Parathyroid adenoma (tissue), 2 donors: ENCODE measurements at regions not wholly inside any gene's neighbourhood (a gene's known extent, or its start where the extent isn't known, plus 50 kb on each side); places are given as distances from the start of the nearest gene placed in this dataset.

ENCODE experiments used
- H2AFZ ChIP-seq: fragments of 300-600 bp; sonication (generic); one replicate; pipeline ENCODE4 v1.7.0; 2017; ENCODE audit warnings: antibody characterized with exemption, mild to moderate bottlenecking
- H3K27ac ChIP-seq: fragments of 300-600 bp; sonication (generic); one replicate; pipeline ENCODE4 v1.7.0; 2017
- H3K27me3 ChIP-seq: fragments of 300-600 bp; sonication (generic); one replicate; pipeline ENCODE4 v1.7.0; 2017; ENCODE audit warnings: low read length; ENCODE audit not compliant: control insufficient read depth, insufficient read depth
- H3K36me3 ChIP-seq: fragments of 300-600 bp; sonication (generic); one replicate; pipeline ENCODE4 v1.7.0; 2017; ENCODE audit warnings: low read length; ENCODE audit not compliant: control insufficient read depth, insufficient read depth
- H3K4me1 ChIP-seq: fragments of 300-600 bp; sonication (generic); one replicate; pipeline ENCODE4 v1.7.0; 2017; ENCODE audit warnings: control low read depth
- H3K4me2 ChIP-seq: fragments of 300-600 bp; sonication (generic); one replicate; pipeline ENCODE4 v1.7.0; 2017; ENCODE audit warnings: low read length
- H3K4me3 ChIP-seq: fragments of 300-600 bp; sonication (generic); one replicate; pipeline ENCODE4 v1.7.0; 2017; ENCODE audit warnings: low read depth, low read length
- H3K79me2 ChIP-seq: fragments of 300-600 bp; sonication (generic); one replicate; pipeline ENCODE4 v1.7.0; 2017; ENCODE audit warnings: control low read depth
- H3K9ac ChIP-seq: fragments of 300-600 bp; sonication (generic); one replicate; pipeline ENCODE4 v1.7.0; 2017; ENCODE audit warnings: mild to moderate bottlenecking
- H3K9me3 ChIP-seq: fragments of 300-600 bp; sonication (generic); one replicate; pipeline ENCODE4 v1.7.0; 2017; ENCODE audit warnings: low read length; ENCODE audit not compliant: control insufficient read depth
- TF ChIP-seq, protein P1 (sequence below): fragments of 300-600 bp; sonication (generic); IDR thresholded peaks from one replicate; pipeline ENCODE4 v1.7.0; 2017; ENCODE audit warnings: antibody characterized with exemption, mild to moderate bottlenecking
- donor health status: primary hyperparathyroidism.

DNA sequence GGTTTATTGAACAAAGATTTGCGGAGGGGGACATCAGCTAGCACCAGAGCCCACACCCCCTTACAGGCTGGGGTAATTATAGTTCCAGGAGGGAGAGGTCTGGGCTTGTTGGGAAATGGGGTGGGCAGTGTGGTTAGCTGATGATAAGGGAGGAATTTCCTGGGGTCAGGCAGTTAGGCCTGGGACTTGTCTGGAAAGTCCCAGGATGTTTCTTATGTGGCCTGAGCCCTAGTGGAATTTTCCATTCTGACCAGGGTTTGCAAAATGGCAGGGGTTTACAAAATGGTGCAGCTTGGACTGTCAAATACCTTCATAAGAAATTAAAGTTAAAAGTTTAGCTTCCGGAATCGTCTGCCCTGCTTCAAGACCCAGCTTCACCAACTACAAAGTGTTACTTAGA lies 199.1 kb downstream of the FBXO15 start:
- no peaks in the 10 kb centered on the region for H3K36me3 ChIP-seq
- H3K79me2 ChIP-seq, result no peaks in the 10 kb centered on the region
- no peak overlapping the region for H3K4me3 ChIP-seq
- no peaks in the 10 kb centered on the region for H3K4me1 ChIP-seq
- H2AFZ ChIP-seq, result no peak overlapping the region
- H3K27me3 ChIP-seq, result no peaks in the 10 kb centered on the region
- TF ChIP-seq, protein P1, sequence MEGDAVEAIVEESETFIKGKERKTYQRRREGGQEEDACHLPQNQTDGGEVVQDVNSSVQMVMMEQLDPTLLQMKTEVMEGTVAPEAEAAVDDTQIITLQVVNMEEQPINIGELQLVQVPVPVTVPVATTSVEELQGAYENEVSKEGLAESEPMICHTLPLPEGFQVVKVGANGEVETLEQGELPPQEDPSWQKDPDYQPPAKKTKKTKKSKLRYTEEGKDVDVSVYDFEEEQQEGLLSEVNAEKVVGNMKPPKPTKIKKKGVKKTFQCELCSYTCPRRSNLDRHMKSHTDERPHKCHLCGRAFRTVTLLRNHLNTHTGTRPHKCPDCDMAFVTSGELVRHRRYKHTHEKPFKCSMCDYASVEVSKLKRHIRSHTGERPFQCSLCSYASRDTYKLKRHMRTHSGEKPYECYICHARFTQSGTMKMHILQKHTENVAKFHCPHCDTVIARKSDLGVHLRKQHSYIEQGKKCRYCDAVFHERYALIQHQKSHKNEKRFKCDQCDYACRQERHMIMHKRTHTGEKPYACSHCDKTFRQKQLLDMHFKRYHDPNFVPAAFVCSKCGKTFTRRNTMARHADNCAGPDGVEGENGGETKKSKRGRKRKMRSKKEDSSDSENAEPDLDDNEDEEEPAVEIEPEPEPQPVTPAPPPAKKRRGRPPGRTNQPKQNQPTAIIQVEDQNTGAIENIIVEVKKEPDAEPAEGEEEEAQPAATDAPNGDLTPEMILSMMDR, result no peak
- no peaks in the 10 kb centered on the region for H3K9me3 ChIP-seq
- no peak overlapping the region for H3K4me2 ChIP-seq
- H3K9ac ChIP-seq, result no peak overlapping the region
- H3K27ac ChIP-seq, result no peak overlapping the region

DNA sequence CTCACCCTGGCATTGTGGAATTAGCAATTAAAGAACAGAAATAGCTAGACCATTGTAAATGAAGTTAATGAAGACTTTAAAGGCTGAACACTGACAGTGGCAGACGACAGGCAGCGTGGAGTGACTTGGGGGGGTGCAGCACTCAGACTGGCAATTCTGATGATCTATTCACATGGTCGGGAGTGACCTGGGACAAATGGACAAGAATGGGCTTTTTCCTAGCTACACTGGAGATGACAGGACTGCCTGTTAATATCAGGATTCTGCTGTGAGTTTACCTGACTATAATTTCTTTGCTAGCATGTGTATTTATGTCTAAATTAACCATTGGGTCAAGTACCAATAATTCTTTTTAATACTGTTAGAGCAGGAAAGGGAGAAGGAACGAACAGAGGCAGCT lies 199.6 kb downstream of the FBXO15 start:
- no peak overlapping the region for H3K4me3 ChIP-seq
- H3K27ac ChIP-seq, result no peak overlapping the region
- H3K9me3 ChIP-seq, result no peaks in the 10 kb centered on the region
- H3K9ac ChIP-seq, result no peak overlapping the region
- no peaks in the 10 kb centered on the region for H3K79me2 ChIP-seq
- H3K36me3 ChIP-seq, result no peaks in the 10 kb centered on the region
- H3K27me3 ChIP-seq, result no peaks in the 10 kb centered on the region
- TF ChIP-seq, protein P1, result no peak
- H3K4me2 ChIP-seq, result no peak overlapping the region
- no peak overlapping the region for H2AFZ ChIP-seq
- H3K4me1 ChIP-seq, result no peaks in the 10 kb centered on the region

DNA sequence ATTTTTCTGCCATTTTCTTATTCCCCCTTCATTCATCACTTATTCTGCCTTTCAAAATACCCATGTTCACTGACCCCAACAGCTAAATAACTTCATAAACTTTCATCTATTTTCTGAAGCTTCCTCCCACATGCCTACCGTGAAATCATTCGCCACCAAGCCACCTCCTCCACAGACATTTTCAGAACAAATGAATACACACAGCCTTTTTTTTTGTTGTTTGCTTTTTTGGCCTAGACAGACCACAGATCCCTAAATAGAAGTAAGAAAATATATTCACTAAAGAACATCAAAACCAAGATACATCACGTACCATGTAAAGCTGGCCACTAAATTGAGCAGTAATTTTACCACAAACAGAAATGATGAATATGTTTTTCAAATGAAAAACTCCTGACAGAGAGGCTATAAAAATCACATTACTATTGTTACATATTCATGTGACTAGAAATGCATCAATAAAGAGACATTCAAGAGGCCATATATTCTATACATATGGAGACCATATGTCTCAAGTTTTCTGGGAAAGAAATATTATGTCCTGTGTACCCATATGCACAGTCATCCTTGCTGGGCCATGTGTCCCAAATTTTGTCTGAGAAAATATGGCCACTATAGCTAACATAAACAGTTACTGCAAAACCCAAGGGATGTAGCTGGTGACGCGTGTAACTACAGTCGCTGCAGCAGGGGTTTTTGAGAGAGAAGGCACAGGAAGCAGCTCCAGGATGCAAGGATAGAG lies 200.3 kb downstream of the FBXO15 start:
- Histone ChIP-seq H3K4me3 (no peak overlapping the region), H2AFZ (no peak overlapping the region), H3K4me2 (no peak overlapping the region), H3K27ac (no peak overlapping the region), H3K9me3 (no peaks in the 10 kb centered on the region), H3K27me3 (no peaks in the 10 kb centered on the region), H3K9ac (no peak overlapping the region), H3K79me2 (no peaks in the 10 kb centered on the region), H3K36me3 (no peaks in the 10 kb centered on the region), H3K4me1 (no peaks in the 10 kb centered on the region)
- TF ChIP-seq, protein P1, result no peak

DNA sequence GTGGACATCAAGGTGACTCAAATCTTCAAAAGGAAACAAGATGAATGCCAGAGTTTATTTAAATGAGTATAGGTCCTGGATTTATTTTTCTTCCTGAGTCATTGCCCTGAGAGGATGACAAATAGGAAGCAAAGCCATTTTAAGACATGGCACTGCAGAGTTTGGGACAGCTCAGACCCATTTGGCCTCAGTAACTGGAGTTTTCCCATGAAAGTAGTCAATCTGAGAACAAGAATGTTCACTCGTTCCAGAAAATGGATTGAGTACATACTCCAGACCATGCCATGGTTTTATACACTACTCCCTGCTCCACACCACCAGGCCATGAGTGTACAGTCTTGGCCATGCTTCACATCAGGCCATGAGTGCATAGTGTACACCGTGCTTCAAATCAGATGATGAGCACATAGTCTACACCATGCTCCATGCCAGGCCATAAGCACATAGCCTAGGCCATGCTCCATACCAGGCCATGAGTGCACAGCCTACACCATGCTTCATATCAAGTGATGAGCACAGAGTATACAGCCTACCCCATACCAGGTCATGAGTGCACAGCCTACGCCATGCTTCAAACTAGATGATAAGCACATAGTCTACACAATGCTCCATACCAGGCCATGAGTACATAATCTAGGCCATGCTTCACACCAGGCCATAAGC lies 202.4 kb downstream of the FBXO15 start:
- H3K4me3 ChIP-seq, result no peak overlapping the region
- H3K4me1 ChIP-seq, result no peaks in the 10 kb centered on the region
- no peak overlapping the region for H3K27ac ChIP-seq
- H3K9ac ChIP-seq, result no peak overlapping the region
- no peaks in the 10 kb centered on the region for H3K36me3 ChIP-seq
- TF ChIP-seq, protein P1, result no peak
- H3K9me3 ChIP-seq, result no peaks in the 10 kb centered on the region
- H3K79me2 ChIP-seq, result no peaks in the 10 kb centered on the region
- H3K27me3 ChIP-seq, result no peaks in the 10 kb centered on the region
- no peak overlapping the region for H3K4me2 ChIP-seq
- no peak overlapping the region for H2AFZ ChIP-seq

DNA sequence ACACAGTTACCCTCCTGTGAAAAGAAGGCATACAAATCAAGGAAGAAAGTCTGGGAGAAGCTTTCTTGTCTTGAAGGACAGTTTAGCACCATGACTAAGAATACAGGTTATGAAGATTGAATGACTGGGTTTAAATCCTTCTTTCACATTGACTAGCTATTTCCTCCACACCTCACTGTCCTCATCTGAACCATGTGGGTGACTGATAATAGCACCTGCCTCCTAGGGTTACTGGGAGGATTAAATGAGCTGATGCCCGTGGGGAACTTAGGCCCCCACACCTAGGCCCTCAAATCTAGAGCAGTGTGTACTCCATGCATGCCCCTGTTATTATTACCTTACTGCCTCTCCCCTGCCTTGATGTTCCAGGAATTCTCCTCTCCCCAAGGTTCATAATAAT lies 202.9 kb downstream of the FBXO15 start:
- Histone ChIP-seq H3K4me1 (no peaks in the 10 kb centered on the region), H3K27me3 (no peaks in the 10 kb centered on the region), H3K9me3 (no peaks in the 10 kb centered on the region), H3K36me3 (no peaks in the 10 kb centered on the region), H2AFZ (no peak overlapping the region), H3K27ac (no peak overlapping the region), H3K79me2 (no peaks in the 10 kb centered on the region), H3K9ac (no peak overlapping the region), H3K4me3 (no peak overlapping the region), H3K4me2 (no peak overlapping the region)
- TF ChIP-seq, protein P1, result no peak
